ENCODE measurements at regions not wholly inside any gene's neighbourhood (a gene's known extent, or its start where the extent isn't known, plus 50 kb on each side); places are given as distances from the start of the nearest gene placed in this dataset.

DNA sequence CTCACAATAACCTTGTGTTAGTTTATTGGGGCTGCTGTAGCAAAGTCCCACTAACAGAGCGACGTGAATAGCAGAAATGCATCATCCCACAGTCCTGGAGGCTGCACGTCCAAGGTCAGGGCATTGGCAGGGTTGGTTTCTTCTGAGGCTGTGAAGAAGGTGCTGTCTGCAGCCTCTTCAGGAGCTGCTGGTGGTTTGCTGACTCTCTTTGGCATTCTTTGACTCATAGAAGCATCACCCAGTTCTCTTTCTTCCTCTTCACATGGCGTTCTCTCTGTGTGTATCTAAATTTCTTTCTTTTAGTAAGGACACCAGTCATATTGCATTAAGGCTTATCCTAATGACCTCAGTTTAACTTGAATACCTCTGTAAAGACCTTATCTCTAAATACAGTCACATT is 428.4 kb upstream of the KLF6 start:
- no peak for TF ChIP-seq EZH2phosphoT487 (conservative IDR thresholded peaks at IDR 0.05; ENCODE audit: low read length)
- TF ChIP-seq, protein P1, sequence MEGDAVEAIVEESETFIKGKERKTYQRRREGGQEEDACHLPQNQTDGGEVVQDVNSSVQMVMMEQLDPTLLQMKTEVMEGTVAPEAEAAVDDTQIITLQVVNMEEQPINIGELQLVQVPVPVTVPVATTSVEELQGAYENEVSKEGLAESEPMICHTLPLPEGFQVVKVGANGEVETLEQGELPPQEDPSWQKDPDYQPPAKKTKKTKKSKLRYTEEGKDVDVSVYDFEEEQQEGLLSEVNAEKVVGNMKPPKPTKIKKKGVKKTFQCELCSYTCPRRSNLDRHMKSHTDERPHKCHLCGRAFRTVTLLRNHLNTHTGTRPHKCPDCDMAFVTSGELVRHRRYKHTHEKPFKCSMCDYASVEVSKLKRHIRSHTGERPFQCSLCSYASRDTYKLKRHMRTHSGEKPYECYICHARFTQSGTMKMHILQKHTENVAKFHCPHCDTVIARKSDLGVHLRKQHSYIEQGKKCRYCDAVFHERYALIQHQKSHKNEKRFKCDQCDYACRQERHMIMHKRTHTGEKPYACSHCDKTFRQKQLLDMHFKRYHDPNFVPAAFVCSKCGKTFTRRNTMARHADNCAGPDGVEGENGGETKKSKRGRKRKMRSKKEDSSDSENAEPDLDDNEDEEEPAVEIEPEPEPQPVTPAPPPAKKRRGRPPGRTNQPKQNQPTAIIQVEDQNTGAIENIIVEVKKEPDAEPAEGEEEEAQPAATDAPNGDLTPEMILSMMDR (IDR thresholded peaks at IDR 0.05; ENCODE audit: insufficient read depth, low read length, poor library complexity, severe bottlenecking), result no peak
- no peak overlapping the region for H3K4me3 ChIP-seq (ENCODE audit: insufficient read depth, low read length, poor library complexity, severe bottlenecking)
- H3K4me2 ChIP-seq (ENCODE audit: low read depth, low read length, poor library complexity, severe bottlenecking), result no peak overlapping the region
- no peaks in the 10 kb centered on the region for H4K20me1 ChIP-seq (ENCODE audit: low read depth, low read length)
- no peaks in the 10 kb centered on the region for H3K79me2 ChIP-seq (ENCODE audit: insufficient read depth, low read length)
- no peak overlapping the region for H3K27ac ChIP-seq (ENCODE audit: low read depth, low read length)
- no peaks in the 10 kb centered on the region for H3F3A ChIP-seq (ENCODE audit: insufficient read depth)
- no peak overlapping the region for H2AFZ ChIP-seq (ENCODE audit: low read depth, low read length, severe bottlenecking)
- no peaks in the 10 kb centered on the region for H3K27me3 ChIP-seq (ENCODE audit: low read length)
- no peak overlapping the region for H3K9ac ChIP-seq (ENCODE audit: low read length)
- H3K9me3 ChIP-seq (ENCODE audit: insufficient read depth, low read length), result no peaks in the 10 kb centered on the region
- no peaks in the 10 kb centered on the region for H3K36me3 ChIP-seq (ENCODE audit: low read length)
- H3K9me2 ChIP-seq (replicated peaks; ENCODE audit: insufficient read depth, low read length), result no peaks in the 10 kb centered on the region

DNA sequence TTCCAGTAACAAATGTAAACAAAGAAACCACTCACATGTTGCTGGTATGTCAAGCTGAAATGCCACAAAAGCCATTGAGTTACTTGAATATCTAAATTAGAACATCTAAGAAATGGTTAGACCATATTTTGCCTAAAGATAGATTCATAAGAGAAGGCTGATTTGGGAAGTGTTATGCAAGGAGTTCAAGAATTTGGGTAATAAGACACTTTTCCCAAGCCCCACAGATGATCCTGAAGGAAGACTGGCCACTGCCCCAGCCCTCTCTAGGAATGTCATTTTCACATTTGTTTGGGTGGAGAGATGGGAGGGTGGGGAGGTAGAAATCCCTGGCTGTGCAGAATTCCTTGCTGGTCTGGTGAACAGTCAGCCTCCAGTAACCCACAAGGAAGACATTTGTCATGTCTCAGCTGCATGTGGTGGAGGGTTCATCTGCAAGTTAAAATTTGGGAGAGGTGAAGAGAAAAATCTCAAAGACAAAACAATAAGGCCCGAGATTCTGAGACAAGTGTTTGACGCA is 427.2 kb upstream of the KLF6 start:
- TF ChIP-seq EZH2phosphoT487 (conservative IDR thresholded peaks at IDR 0.05; ENCODE audit: low read length), result no peak
- Histone ChIP-seq H3K9me2 (replicated peaks; ENCODE audit: insufficient read depth, low read length) (no peaks in the 10 kb centered on the region), H3K9me3 (ENCODE audit: insufficient read depth, low read length) (no peaks in the 10 kb centered on the region), H3K27ac (ENCODE audit: low read depth, low read length) (no peak overlapping the region), H3K27me3 (ENCODE audit: low read length) (no peaks in the 10 kb centered on the region), H3K4me3 (ENCODE audit: insufficient read depth, low read length, poor library complexity, severe bottlenecking) (no peak overlapping the region), H4K20me1 (ENCODE audit: low read depth, low read length) (no peaks in the 10 kb centered on the region), H3K79me2 (ENCODE audit: insufficient read depth, low read length) (no peaks in the 10 kb centered on the region), H3K36me3 (ENCODE audit: low read length) (no peaks in the 10 kb centered on the region), H2AFZ (ENCODE audit: low read depth, low read length, severe bottlenecking) (no peak overlapping the region), H3K9ac (ENCODE audit: low read length) (no peak overlapping the region), H3K4me2 (ENCODE audit: low read depth, low read length, poor library complexity, severe bottlenecking) (no peak overlapping the region), H3F3A (ENCODE audit: insufficient read depth) (no peaks in the 10 kb centered on the region)

DNA sequence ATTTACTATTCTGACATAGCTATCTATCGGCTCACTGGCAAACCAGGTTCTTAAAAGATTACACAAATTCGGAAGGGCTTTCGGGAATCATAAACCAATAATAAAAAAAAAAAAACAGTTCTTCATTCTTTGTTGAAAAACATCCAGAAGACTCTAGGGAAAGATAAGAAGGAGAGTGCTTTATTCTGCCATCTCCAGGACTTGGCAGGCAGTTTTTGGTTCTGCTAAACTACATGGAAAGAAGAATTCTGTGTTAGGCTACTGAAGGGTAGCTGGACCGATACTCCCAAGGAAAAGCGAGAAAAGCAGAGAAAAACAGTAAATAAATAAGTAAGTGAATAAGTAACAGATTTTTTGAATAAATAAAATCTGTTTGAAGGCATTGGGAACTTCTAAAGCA is 423.5 kb upstream of the KLF6 start:
- no peaks in the 10 kb centered on the region for H3F3A ChIP-seq (ENCODE audit: insufficient read depth)

DNA sequence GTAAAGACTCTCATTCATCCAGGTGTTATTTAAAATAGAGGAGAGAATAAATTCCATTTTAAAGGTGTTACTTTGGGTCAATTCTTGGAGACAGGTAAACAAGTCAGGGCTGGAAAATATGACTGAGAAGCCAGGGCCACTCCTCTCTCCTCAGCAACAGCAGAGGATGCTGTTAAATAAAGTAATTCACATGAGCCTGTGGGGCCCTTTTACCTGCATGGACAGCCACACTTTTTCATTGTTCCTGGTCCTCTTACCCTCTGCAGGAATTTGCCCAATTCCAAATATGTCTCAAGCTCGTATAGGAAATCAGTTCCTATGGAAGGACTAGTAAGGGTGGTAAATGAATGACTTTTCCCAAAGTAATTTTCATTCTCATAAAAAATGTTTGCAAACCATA is 420.1 kb upstream of the KLF6 start:
- no peak for TF ChIP-seq EZH2phosphoT487 (conservative IDR thresholded peaks at IDR 0.05; ENCODE audit: low read length)
- TF ChIP-seq, protein P1 (IDR thresholded peaks at IDR 0.05; ENCODE audit: insufficient read depth, low read length, poor library complexity, severe bottlenecking), result no peak
- H3K9ac ChIP-seq (ENCODE audit: low read length), result no peak overlapping the region

More for the DNA sequence above, 423.5 kb upstream of the KLF6 start:
- no peak overlapping the region for H2AFZ ChIP-seq (ENCODE audit: low read depth, low read length, severe bottlenecking)
- no peaks in the 10 kb centered on the region for H4K20me1 ChIP-seq (ENCODE audit: low read depth, low read length)
- H3K27ac ChIP-seq (ENCODE audit: low read depth, low read length), result no peak overlapping the region
- no peaks in the 10 kb centered on the region for H3K9me2 ChIP-seq (replicated peaks; ENCODE audit: insufficient read depth, low read length)
- no peak overlapping the region for H3K9ac ChIP-seq (ENCODE audit: low read length)
- H3K27me3 ChIP-seq (ENCODE audit: low read length), result no peaks in the 10 kb centered on the region
- H3K9me3 ChIP-seq (ENCODE audit: insufficient read depth, low read length), result no peaks in the 10 kb centered on the region
- TF ChIP-seq, protein P1 (IDR thresholded peaks at IDR 0.05; ENCODE audit: insufficient read depth, low read length, poor library complexity, severe bottlenecking), result no peak
- no peak for TF ChIP-seq EZH2phosphoT487 (conservative IDR thresholded peaks at IDR 0.05; ENCODE audit: low read length)
- no peaks in the 10 kb centered on the region for H3K36me3 ChIP-seq (ENCODE audit: low read length)
- H3K4me2 ChIP-seq (ENCODE audit: low read depth, low read length, poor library complexity, severe bottlenecking), result no peak overlapping the region
- no peak overlapping the region for H3K4me3 ChIP-seq (ENCODE audit: insufficient read depth, low read length, poor library complexity, severe bottlenecking)
- no peaks in the 10 kb centered on the region for H3K79me2 ChIP-seq (ENCODE audit: insufficient read depth, low read length)

More for the DNA sequence above, 420.1 kb upstream of the KLF6 start:
- Histone ChIP-seq H3K4me2 (ENCODE audit: low read depth, low read length, poor library complexity, severe bottlenecking) (no peak overlapping the region), H3K27ac (ENCODE audit: low read depth, low read length) (no peak overlapping the region), H3K4me3 (ENCODE audit: insufficient read depth, low read length, poor library complexity, severe bottlenecking) (no peak overlapping the region), H4K20me1 (ENCODE audit: low read depth, low read length) (no peaks in the 10 kb centered on the region), H3K9me3 (ENCODE audit: insufficient read depth, low read length) (no peaks in the 10 kb centered on the region), H3K27me3 (ENCODE audit: low read length) (no peaks in the 10 kb centered on the region), H2AFZ (ENCODE audit: low read depth, low read length, severe bottlenecking) (no peak overlapping the region), H3K79me2 (ENCODE audit: insufficient read depth, low read length) (no peaks in the 10 kb centered on the region), H3K9me2 (replicated peaks; ENCODE audit: insufficient read depth, low read length) (no peaks in the 10 kb centered on the region), H3F3A (ENCODE audit: insufficient read depth) (no peaks in the 10 kb centered on the region), H3K36me3 (ENCODE audit: low read length) (no peaks in the 10 kb centered on the region)
